Glutamatergic neuron (in vitro differentiated cells): ENCODE measurements at regions not wholly inside any gene's neighbourhood (a gene's known extent, or its start where the extent isn't known, plus 50 kb on each side); places are given as distances from the start of the nearest gene placed in this dataset.

Source experiments
- DNase-seq: peaks from one replicate; pipeline ENCODE4 v3.0.0; 2022
- H3K27ac Mint-ChIP-seq: one replicate; pipeline ENCODE4 v1.8.0; 2020; ENCODE audit warnings: mild to moderate bottlenecking, mixed read lengths, inconsistent platforms; ENCODE audit not compliant: unreplicated experiment
- H3K27me3 Mint-ChIP-seq: one replicate; pipeline ENCODE4 v1.8.0; 2020; ENCODE audit warnings: mild to moderate bottlenecking, moderate library complexity, mixed read lengths, inconsistent platforms; ENCODE audit not compliant: unreplicated experiment
- H3K36me3 Mint-ChIP-seq: one replicate; pipeline ENCODE4 v1.8.0; 2020; ENCODE audit warnings: mild to moderate bottlenecking, mixed read lengths, inconsistent platforms; ENCODE audit not compliant: unreplicated experiment
- H3K4me1 Mint-ChIP-seq: one replicate; pipeline ENCODE4 v1.8.0; 2020; ENCODE audit warnings: mild to moderate bottlenecking, low read depth, mixed read lengths, inconsistent platforms; ENCODE audit not compliant: unreplicated experiment
- H3K4me3 Mint-ChIP-seq: one replicate; pipeline ENCODE4 v1.8.0; 2020; ENCODE audit warnings: mild to moderate bottlenecking, mixed read lengths, inconsistent platforms; ENCODE audit not compliant: unreplicated experiment
- H3K9me3 Mint-ChIP-seq: one replicate; pipeline ENCODE4 v1.8.0; 2020; ENCODE audit warnings: mild to moderate bottlenecking, moderate library complexity, mixed read lengths, inconsistent platforms; ENCODE audit not compliant: unreplicated experiment
- TF ChIP-seq, protein P1 (sequence below): fragments of 200-600 bp; sonication (generic); IDR thresholded peaks from one replicate; pipeline ENCODE4 v1.5.0; 2021; ENCODE audit not compliant: partially characterized antibody, unreplicated experiment

DNA sequence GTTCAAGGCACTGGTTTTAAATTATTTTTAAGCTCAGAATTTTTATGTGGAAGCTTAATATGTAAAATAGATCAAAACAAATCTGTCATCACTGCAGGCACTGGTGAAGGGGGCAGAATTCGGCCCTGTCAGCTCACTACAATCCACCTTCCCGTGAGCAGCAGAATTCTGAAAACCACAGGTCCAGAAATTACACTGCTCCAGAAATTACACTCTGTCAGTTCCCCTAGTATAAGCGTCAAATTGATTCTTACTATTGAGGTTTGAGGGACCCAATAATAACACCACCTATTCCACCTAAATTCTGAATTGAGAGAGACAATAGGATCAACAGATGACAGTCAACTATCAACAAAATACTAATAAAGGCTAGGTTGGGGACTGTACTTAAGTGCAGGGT is 245.5 kb downstream of the PHLDA1 start:
- TF ChIP-seq, protein P1, sequence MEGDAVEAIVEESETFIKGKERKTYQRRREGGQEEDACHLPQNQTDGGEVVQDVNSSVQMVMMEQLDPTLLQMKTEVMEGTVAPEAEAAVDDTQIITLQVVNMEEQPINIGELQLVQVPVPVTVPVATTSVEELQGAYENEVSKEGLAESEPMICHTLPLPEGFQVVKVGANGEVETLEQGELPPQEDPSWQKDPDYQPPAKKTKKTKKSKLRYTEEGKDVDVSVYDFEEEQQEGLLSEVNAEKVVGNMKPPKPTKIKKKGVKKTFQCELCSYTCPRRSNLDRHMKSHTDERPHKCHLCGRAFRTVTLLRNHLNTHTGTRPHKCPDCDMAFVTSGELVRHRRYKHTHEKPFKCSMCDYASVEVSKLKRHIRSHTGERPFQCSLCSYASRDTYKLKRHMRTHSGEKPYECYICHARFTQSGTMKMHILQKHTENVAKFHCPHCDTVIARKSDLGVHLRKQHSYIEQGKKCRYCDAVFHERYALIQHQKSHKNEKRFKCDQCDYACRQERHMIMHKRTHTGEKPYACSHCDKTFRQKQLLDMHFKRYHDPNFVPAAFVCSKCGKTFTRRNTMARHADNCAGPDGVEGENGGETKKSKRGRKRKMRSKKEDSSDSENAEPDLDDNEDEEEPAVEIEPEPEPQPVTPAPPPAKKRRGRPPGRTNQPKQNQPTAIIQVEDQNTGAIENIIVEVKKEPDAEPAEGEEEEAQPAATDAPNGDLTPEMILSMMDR, result no peak
- Mint-ChIP-seq H3K36me3 (peaks cover 2% of the 10 kb centered on the region), H3K4me1 (no peaks in the 10 kb centered on the region), H3K27ac (no peak overlapping the region), H3K4me3 (no peak overlapping the region), H3K9me3 (peaks cover 2% of the 10 kb centered on the region), H3K27me3 (no peaks in the 10 kb centered on the region)
- DNase-seq, result no peak

DNA sequence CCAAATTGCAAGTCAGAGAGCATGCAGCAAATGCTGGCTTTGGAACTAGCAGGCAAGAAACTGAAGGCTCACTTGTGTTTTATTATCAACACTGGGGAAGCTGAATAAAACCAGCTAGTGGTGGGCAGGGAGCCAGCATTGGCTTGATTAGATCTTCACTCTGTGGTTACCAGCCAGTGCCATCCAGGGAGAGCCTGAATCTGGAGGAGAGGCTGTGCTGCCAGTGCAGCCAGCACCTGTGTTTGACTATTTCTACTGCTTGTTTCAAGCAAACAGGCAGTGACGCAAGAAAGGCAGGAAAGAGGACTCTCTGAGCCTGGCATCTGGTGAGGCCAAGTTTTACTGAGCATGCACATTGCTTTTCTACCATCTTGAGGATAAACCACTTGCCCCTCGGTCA is 247.0 kb downstream of the PHLDA1 start:
- H3K4me1 Mint-ChIP-seq, result no peaks in the 10 kb centered on the region
- no peak overlapping the region for H3K27ac Mint-ChIP-seq
- TF ChIP-seq, protein P1, result no peak
- no peaks in the 10 kb centered on the region for H3K27me3 Mint-ChIP-seq
- peaks cover 4% of the 10 kb centered on the region for H3K9me3 Mint-ChIP-seq
- peaks cover 6% of the 10 kb centered on the region for H3K36me3 Mint-ChIP-seq
- no peak overlapping the region for H3K4me3 Mint-ChIP-seq
- no peak for DNase-seq

DNA sequence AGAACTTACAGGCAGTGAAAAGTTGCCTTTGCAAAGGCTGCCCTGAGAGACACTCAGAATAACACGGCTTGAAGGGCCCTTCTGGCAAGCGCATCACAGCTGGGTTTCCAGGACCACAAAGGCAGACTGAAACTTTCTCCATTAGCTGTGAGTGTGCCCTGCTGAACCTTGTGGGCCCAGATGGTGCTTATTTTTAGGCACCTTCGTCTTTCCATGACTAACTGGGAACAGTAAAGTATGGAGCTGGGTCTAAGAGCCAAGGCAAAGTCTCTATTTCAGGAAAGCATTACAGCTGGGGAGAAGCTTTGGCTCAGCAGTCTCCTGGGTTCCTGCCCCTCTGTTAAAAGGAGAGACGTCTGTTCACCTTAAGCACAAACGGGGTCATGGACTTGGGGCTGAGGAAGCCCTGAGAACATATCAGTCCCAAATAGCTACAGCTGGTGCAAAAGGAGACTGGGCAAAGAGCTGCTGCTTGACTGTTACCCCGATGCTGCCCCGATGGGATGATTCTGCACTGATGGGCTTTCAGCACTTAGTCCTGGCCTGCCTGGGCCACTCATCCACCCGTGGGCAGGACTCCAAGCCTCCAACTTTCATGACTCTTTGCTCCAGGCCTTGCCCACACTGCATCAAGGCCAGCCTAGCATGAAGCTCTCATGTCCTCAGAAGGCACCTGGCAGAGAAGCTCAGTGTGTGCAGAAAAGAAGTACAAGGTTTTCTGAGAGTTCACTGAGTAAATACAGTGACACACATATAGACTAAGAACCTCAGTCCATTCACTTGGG is 248.3 kb downstream of the PHLDA1 start:
- Mint-ChIP-seq H3K4me3 (no peak overlapping the region), H3K4me1 (no peaks in the 10 kb centered on the region), H3K27ac (no peak overlapping the region), H3K36me3 (peaks cover 6% of the 10 kb centered on the region), H3K27me3 (no peaks in the 10 kb centered on the region), H3K9me3 (peaks cover 4% of the 10 kb centered on the region)
- TF ChIP-seq, protein P1, result no peak
- DNase-seq, result no peak

DNA sequence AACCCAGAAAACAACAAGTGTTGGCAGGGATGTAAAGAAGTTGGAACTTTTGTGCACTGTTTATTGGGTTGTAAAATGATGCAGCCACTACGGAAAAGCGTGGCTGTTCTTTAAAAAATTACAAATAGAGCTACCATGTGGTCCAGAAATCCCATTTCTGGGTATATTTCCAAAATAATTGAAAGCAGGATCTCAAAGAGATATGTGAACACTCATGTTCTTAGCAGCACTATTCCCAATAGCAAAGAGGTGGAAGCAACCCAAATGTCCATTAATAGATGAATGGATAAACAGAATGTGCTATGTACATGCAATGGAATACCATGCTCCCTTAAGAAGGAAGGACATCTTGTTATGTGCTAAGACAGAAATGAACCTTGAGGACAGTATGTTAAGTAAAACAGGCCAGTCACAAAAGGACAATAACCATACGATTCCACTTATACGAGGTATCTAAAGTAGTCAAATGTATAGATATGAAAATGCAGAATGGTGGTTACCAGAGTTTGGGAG is 249.5 kb downstream of the PHLDA1 start:
- Mint-ChIP-seq H3K4me1 (no peaks in the 10 kb centered on the region), H3K27me3 (no peaks in the 10 kb centered on the region), H3K4me3 (no peak overlapping the region), H3K27ac (peak overlapping the region; percentile 14), H3K36me3 (peaks cover 6% of the 10 kb centered on the region), H3K9me3 (peaks cover 4% of the 10 kb centered on the region)
- DNase-seq, result no peak
- TF ChIP-seq, protein P1, result no peak

DNA sequence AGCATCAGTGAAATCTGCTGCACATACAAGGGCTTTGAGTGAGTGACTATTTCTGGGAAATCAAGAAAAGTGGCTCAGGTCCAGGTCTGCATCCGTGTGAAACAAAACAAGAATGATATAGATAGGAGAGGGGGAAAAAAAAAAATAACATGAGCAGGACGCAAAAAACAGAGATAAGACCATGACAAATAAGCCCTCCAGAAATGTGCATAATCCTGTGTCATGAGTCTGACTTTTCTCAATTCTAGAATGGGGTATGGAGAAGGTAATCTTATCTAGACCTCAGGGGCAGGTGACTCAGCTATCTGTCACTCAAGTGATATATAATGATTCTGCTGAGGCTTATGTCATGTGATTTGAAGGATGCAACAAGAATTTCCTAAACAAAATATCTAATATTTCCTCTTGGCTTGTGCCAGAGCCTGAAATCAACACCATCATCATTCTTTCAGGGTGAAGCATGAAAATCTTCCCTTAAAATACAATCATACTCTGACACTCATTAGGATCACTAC is 250.0 kb downstream of the PHLDA1 start:
- Mint-ChIP-seq H3K9me3 (peaks cover 4% of the 10 kb centered on the region), H3K27ac (no peak overlapping the region), H3K36me3 (peaks cover 6% of the 10 kb centered on the region), H3K4me1 (no peaks in the 10 kb centered on the region), H3K4me3 (no peak overlapping the region), H3K27me3 (no peaks in the 10 kb centered on the region)
- TF ChIP-seq, protein P1, result no peak
- DNase-seq, result no peak
